PC-9 (cell line): ENCODE measurements at regions not wholly inside any gene's neighbourhood (a gene's known extent, or its start where the extent isn't known, plus 50 kb on each side); places are given as distances from the start of the nearest gene placed in this dataset.

Source experiments
- CTCF ChIP-seq: fragments of 200-600 bp; sonication (generic); conservative IDR thresholded peaks from 2 replicates; pipeline ENCODE4 v1.6.1; 2017; ENCODE audit warnings: mixed run types, antibody characterized with exemption, mild to moderate bottlenecking, moderate library complexity
- EZH2 ChIP-seq: fragments of 200-600 bp; sonication (generic); IDR thresholded peaks from 2 replicates; pipeline ENCODE4 v1.8.0; 2017; ENCODE audit warnings: antibody characterized with exemption, low read depth

GRCh38 chr2:228446734-228447133 is 265.2 kb upstream of the SPHKAP start:
- TF ChIP-seq CTCF: no peak
- no peak for TF ChIP-seq EZH2
